GM12892 (cell line): ENCODE measurements at regions not wholly inside any gene's neighbourhood (a gene's known extent, or its start where the extent isn't known, plus 50 kb on each side); places are given as distances from the start of the nearest gene placed in this dataset.
"Not testable (repeated sequence)": the region's sequence is repeated elsewhere in the genome, so short reads cannot be mapped to it uniquely, and the experiment has no call there.

Experiments used
- DNase-seq: peaks from one replicate; pipeline ENCODE4 v3.0.0; 2011; ENCODE audit not compliant: insufficient read length
- FAIRE-seq: peaks from 2 replicates; lab custom pipeline; 2011; peaks lifted over from hg19 to GRCh38; lab: Jason Lieb, UNC
- POLR2A ChIP-seq: IDR thresholded peaks from 2 replicates; pipeline ENCODE4 v1.6.1; 2011; ENCODE audit warnings: low read depth, low read length, control low read depth
- POLR2AphosphoS5 ChIP-seq: IDR thresholded peaks from 2 replicates; pipeline ENCODE4 v1.6.1; 2011; ENCODE audit warnings: low read depth, low read length, control low read depth
- TAF1 ChIP-seq: IDR thresholded peaks from 2 replicates; pipeline ENCODE4 v1.6.1; 2011; ENCODE audit warnings: low read depth, mild to moderate bottlenecking, control low read depth, low read length, borderline replicate concordance

GRCh38 chrX:117843749-117844148 lies 272.9 kb downstream of the KLHL13 start:
- no peak for DNase-seq
- TF ChIP-seq POLR2A (no peak), POLR2AphosphoS5 (no peak), TAF1 (no peak)
- FAIRE-seq: no peak

DNA sequence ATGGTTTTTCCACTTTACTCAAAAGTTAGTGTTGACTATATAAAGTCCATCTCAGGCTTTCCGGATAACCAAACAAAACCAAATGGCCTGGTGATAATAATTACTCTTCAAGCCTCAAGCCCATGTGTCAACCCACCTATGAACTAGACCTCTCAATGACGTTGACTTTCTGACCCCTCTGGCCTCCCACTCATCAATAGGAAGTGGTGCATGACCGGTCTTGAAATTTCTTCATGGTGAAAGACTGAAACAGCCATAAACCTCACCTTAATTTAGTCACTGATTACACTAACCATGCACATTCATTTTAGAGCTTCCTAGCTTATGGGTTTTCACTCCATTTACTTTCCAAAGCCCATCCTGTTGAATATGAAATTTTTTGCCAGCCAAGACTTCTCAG lies 276.0 kb downstream of the KLHL13 start:
- FAIRE-seq (no peak), DNase-seq (no peak)
- no peak for TF ChIP-seq TAF1
- no peak for TF ChIP-seq POLR2AphosphoS5
- no peak for TF ChIP-seq POLR2A

- FAIRE-seq (no peak), DNase-seq (no peak)
- no peak for TF ChIP-seq POLR2AphosphoS5
- TF ChIP-seq TAF1: no peak
- no peak for TF ChIP-seq POLR2A
These were observed 277.1 kb downstream of the KLHL13 start for GRCh38 chrX:117839544-117839943.

DNA sequence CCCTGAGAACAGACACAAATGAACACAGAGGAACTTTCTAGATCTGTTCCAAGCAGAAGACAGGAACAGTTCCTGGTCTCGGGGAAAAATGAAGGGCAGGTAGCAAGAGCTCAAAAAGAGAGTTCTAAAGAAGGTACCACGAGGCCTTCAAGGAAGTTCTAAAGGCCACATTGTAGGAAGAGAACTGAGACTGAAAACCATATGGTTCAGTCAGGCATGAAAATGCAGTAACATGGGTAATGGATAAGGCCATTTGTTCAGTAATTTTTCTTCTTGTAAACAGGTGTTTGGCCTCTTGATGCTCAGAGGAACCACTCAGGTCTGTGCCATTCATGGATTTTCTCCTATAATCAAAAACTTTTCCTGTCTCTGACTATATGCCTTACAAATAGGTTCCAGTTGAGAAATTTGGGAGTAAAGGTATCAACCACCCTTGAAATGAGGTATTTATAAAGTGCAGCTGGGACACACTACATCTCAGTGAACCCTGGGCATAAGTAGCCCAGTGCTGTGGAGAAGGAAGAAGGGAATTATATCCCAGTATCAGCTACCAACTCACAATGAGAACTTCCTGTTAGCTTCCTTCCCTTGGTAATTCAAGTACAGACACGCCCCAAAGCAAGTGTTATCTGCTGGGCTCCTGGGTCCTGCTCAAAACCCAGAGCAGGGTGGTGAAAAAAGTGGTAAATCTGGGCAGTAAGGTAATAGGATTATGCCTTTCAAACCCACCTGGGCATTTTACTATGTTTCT lies 277.9 kb downstream of the KLHL13 start:
- TF ChIP-seq TAF1 (no peak), POLR2A (no peak), POLR2AphosphoS5 (no peak)
- no peak for DNase-seq
- no peak for FAIRE-seq

DNA sequence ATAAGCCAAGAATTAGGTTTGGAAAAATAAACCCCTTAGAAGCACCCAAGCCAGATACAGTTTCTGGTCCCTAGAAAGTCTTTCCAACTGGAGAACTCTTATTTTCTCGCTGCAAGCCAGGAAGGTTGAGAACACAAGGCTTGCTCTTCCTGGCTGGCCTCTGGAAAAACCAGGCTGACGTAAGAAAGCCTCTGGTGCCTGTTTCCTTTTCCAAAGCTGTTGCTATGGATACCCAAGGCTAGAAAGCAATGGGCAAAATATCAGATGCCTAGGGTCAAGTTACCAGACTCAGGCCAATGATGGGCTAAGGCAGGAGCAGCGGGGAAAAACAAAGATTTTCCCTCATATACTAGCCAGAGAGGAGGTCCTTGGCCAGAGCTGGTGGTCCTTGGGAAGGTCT lies 281.6 kb downstream of the KLHL13 start:
- DNase-seq (no peak), FAIRE-seq (no peak)
- TF ChIP-seq TAF1: no peak
- no peak for TF ChIP-seq POLR2AphosphoS5
- no peak for TF ChIP-seq POLR2A

DNA sequence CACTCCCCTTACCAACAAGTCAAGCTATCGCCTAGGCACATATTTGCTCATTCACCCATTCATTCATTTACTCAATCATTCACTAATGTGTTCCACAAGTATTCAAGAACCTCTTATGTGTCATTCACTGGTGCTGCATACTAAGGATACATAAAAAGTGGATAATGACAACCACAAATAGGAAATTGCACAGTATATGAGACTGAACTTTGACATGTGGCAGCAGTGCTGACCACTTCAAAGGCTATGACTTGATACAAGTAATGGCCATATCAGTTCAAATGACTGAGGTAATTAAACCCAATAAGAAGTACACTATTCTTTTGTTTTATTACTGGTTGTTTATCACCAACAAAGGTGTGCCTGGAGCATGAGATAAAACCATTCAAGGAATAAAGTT lies 282.5 kb downstream of the KLHL13 start:
- TF ChIP-seq TAF1: no peak
- TF ChIP-seq POLR2AphosphoS5: no peak
- no peak for FAIRE-seq
- no peak for DNase-seq

DNA sequence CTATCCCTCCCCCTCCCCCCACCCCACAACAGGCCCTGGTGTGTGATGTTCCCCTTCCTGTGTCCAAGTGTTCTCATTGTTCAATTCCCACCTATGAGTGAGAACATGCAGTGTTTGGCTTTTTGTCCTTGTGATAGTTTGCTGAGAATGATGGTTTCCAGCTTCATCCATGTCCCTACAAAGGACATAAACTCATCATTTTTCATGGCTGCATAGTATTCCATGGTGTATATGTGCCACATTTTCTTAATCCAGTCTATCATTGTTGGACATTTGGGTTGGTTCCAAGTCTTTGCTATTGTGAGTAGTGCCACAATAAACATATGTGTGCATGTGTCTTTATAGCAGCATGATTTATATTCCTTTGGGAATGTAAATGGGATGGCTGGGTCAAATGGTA lies 295.1 kb downstream of the KLHL13 start:
- not testable (repeated sequence) for DNase-seq, FAIRE-seq

GRCh38 chrX:117808426-117808825 lies 308.2 kb downstream of the KLHL13 start:
- no peak for DNase-seq
- no peak for FAIRE-seq
- TF ChIP-seq TAF1: no peak
- TF ChIP-seq POLR2A: no peak
- TF ChIP-seq POLR2AphosphoS5: no peak

- DNase-seq: no peak
- FAIRE-seq: peak; percentile 14
- TF ChIP-seq POLR2A: no peak
- no peak for TF ChIP-seq POLR2AphosphoS5
- no peak for TF ChIP-seq TAF1
These were observed 313.1 kb downstream of the KLHL13 start for GRCh38 chrX:117803463-117803862.

- no peak for DNase-seq
- no peak for FAIRE-seq
- no peak for TF ChIP-seq POLR2AphosphoS5
- no peak for TF ChIP-seq TAF1
- TF ChIP-seq POLR2A: no peak
These were observed 328.3 kb downstream of the KLHL13 start for GRCh38 chrX:117788339-117788738.

DNA sequence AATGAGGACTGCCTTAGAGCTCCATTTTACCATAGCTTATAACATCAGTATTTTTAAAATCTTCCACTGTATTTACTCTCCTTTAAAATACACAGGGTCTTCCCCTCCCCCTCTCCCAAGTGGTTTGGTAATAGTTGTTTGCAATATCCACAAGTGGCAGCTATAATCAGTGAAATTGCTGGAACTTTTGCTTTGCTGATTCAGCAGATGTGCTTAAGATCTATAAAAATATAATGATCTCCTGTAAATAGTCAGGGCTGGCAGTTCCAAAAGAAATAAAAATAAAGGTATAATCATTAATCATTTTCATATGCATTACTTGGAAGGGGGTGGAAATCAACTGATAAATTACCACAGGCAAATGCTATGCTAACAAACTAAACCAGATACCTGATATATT lies 345.2 kb downstream of the KLHL13 start:
- DNase-seq (no peak), FAIRE-seq (no peak)
- TF ChIP-seq TAF1 (no peak), POLR2AphosphoS5 (no peak), POLR2A (no peak)

- no peak for TF ChIP-seq TAF1
- no peak for TF ChIP-seq POLR2AphosphoS5
- TF ChIP-seq POLR2A: no peak
- no peak for FAIRE-seq
These were observed 347.6 kb downstream of the KLHL13 start for GRCh38 chrX:117768861-117769604.

More at GRCh38 chrX:117768861-117769604, 347.6 kb downstream of the KLHL13 start:
- no peak for DNase-seq
